ENCODE measurements at regions not wholly inside any gene's neighbourhood (a gene's known extent, or its start where the extent isn't known, plus 50 kb on each side); places are given as distances from the start of the nearest gene placed in this dataset.

DNA sequence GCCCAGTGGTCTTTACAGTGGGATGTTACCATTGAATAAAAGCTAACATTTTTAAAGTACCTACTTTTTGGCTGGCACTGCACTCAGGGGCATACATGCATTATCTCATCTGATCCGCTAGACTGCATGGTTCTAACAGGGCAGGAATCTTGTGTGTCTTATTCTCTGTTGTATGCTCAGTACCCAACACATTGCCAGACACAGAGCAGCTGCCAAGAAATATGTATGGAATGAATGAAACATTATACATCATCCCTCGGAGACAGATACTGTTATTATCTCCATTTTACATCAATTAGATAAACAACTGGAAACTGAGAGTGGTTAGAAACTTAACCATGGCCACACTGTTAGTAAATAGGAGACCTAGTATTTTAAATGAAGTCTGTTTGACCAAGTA is 74.1 kb upstream of the CDH11 start:
- TF ChIP-seq POLR2A (IDR thresholded peaks at IDR 0.05; ENCODE audit: borderline replicate concordance, extremely low read depth, insufficient read depth, insufficient read length) (no peak), EZH2 (IDR thresholded peaks at IDR 0.05) (no peak)
- TF ChIP-seq, protein P1, sequence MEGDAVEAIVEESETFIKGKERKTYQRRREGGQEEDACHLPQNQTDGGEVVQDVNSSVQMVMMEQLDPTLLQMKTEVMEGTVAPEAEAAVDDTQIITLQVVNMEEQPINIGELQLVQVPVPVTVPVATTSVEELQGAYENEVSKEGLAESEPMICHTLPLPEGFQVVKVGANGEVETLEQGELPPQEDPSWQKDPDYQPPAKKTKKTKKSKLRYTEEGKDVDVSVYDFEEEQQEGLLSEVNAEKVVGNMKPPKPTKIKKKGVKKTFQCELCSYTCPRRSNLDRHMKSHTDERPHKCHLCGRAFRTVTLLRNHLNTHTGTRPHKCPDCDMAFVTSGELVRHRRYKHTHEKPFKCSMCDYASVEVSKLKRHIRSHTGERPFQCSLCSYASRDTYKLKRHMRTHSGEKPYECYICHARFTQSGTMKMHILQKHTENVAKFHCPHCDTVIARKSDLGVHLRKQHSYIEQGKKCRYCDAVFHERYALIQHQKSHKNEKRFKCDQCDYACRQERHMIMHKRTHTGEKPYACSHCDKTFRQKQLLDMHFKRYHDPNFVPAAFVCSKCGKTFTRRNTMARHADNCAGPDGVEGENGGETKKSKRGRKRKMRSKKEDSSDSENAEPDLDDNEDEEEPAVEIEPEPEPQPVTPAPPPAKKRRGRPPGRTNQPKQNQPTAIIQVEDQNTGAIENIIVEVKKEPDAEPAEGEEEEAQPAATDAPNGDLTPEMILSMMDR (IDR thresholded peaks at IDR 0.05 in 2 of 3, conservative IDR thresholded peaks at IDR 0.05 in 1 of 3; ENCODE audit: borderline replicate concordance in 1 of 3, insufficient read depth in 1 of 3, low read depth in 2 of 3, low read length in 2 of 3): no peak
